ENCODE measurements at regions not wholly inside any gene's neighbourhood (a gene's known extent, or its start where the extent isn't known, plus 50 kb on each side); places are given as distances from the start of the nearest gene placed in this dataset.

- Histone ChIP-seq H3K4me3 (replicated peaks in 1 of 2; ENCODE audit: low read depth in 1 of 2, low read length in 2 of 2) (no peak overlapping the region), H3K79me2 (ENCODE audit: insufficient read depth, low read length) (no peaks in the 10 kb centered on the region), H3K9ac (ENCODE audit: low read length) (no peak overlapping the region), H3K36me3 (ENCODE audit: control insufficient read depth in 1 of 2, insufficient read depth in 2 of 2, low read length in 2 of 2) (no peaks in the 10 kb centered on the region), H3K9me2 (ENCODE audit: insufficient read depth) (no peaks in the 10 kb centered on the region), H3K4me1 (ENCODE audit: control insufficient read depth in 1 of 2, insufficient read depth in 2 of 2, low read length in 2 of 2) (peaks cover 0 to 5% of the 10 kb centered on the region in 2 experiments; a peak in 1 of 4 replicates), H4K20me1 (ENCODE audit: insufficient read depth) (no peaks in the 10 kb centered on the region), H3K27me3 (ENCODE audit: insufficient read depth, low read length) (no peaks in the 10 kb centered on the region), H3K27ac (ENCODE audit: low read depth, low read length) (no peak overlapping the region), H2AFZ (ENCODE audit: low read depth, low read length, poor library complexity, severe bottlenecking) (no peak overlapping the region), H3K9me3 (ENCODE audit: control insufficient read depth in 1 of 2, insufficient read depth in 1 of 2, low read depth in 1 of 2, low read length in 2 of 2) (peaks cover 5 to 7% of the 10 kb centered on the region in 2 experiments; a peak in 2 of 4 replicates), H3K4me2 (ENCODE audit: low read length) (no peak overlapping the region)
- intact Hi-C loops (cut with micrococcal nuclease) = no loop called here
- ChIA-PET POLR2A (no interaction called here), CTCF (no interaction called here), RAD21 (ENCODE audit: low non-redundant PET in 1 of 2, low total read pairs in 2 of 2, uncharacterized antibody in 2 of 2, unreplicated experiment in 2 of 2) (no interaction called here)
- ATAC-seq (no peak), DNase-seq (ENCODE audit: low read depth, low spot score) (no peak)
- no TSS peak for BruUV-seq (replicated peaks)
- no peak for TF ChIP-seq YY1 (IDR thresholded peaks at IDR 0.05; ENCODE audit: extremely low read depth, insufficient replicate concordance, low read depth, low read length)
- TF ChIP-seq POLR2AphosphoS5 (IDR thresholded peaks at IDR 0.05; ENCODE audit: low read depth, low read length) = no peak
- TF ChIP-seq CTCF (IDR thresholded peaks at IDR 0.05 in 2 of 3, conservative IDR thresholded peaks at IDR 0.05 in 1 of 3; ENCODE audit: borderline replicate concordance in 1 of 3, insufficient read depth in 1 of 3, low read depth in 2 of 3, low read length in 2 of 3) = no peak
- no peak for TF ChIP-seq JUND (IDR thresholded peaks at IDR 0.05)
- no peak for TF ChIP-seq FOSL1 (IDR thresholded peaks at IDR 0.05; ENCODE audit: low read depth)
- no peak for TF ChIP-seq SP1 (IDR thresholded peaks at IDR 0.05; ENCODE audit: low read depth)
- no peak for TF ChIP-seq POLR2A (IDR thresholded peaks at IDR 0.05; ENCODE audit: borderline replicate concordance, extremely low read depth, insufficient read depth, insufficient read length)
- TF ChIP-seq EGR1 (IDR thresholded peaks at IDR 0.05; ENCODE audit: low read depth) = no peak
- TF ChIP-seq SRF (IDR thresholded peaks at IDR 0.05; ENCODE audit: low read depth) = no peak
- no peak for TF ChIP-seq CBX3 (IDR thresholded peaks at IDR 0.05; ENCODE audit: low read depth)
- TF ChIP-seq ZNF274 (IDR thresholded peaks at IDR 0.05; ENCODE audit: low read depth, low read length) = no peak
- no peak for TF ChIP-seq TCF7L2 (IDR thresholded peaks at IDR 0.05; ENCODE audit: borderline replicate concordance, extremely low read depth, insufficient read depth, insufficient read length)
- no peak for TF ChIP-seq ZFX (IDR thresholded peaks at IDR 0.05)
- no peak for TF ChIP-seq EZH2 (IDR thresholded peaks at IDR 0.05)
- no peak for TF ChIP-seq ATF3 (IDR thresholded peaks at IDR 0.05)
- no peak for TF ChIP-seq SIN3A (IDR thresholded peaks at IDR 0.05; ENCODE audit: low read depth)
- no peak for TF ChIP-seq CEBPB (IDR thresholded peaks at IDR 0.05; ENCODE audit: low read depth)
Observed at GRCh38 chr5:173392172-173392571, 64.0 kb upstream of the STC2 start.

Data from HCT116 (cell line).